HEK293 (cell line): ENCODE measurements at regions not wholly inside any gene's neighbourhood (a gene's known extent, or its start where the extent isn't known, plus 50 kb on each side); places are given as distances from the start of the nearest gene placed in this dataset.

ENCODE experiments used
- CTCF ChIA-PET: fragments of 350-600 bp; formaldehyde crosslinking; extraction: SDS; loops from one replicate; lab custom pipeline; 2021; ENCODE audit warnings: antibody characterized with exemption; lab: Yijun Ruan, JAX
- POLR2A ChIA-PET: fragments of 300-600 bp; formaldehyde crosslinking; extraction: SDS; loops from one replicate; lab custom pipeline; 2020; ENCODE audit warnings: antibody characterized with exemption, inconsistent platforms; lab: Yijun Ruan, JAX
- H3K27ac ChIP-seq: fragments of 200-500 bp; sonication (Bioruptor generic); 2 replicates; pipeline ENCODE4 v1.5.1; 2014; ENCODE audit warnings: low read depth, low read length, control low read depth, inconsistent platforms; ENCODE audit errors: extremely low read depth
- H3K36me3 ChIP-seq, 2 experiments: fragments of 200-500 bp in 1 of 2; sonication (Bioruptor generic) in 1 of 2; 1 replicate in 1 of 2; 2 replicates in 1 of 2; pipeline ENCODE4 v1.5.1; 2014 to 2017; ENCODE audit warnings: inconsistent platforms in 2 of 2, low read length in 2 of 2; ENCODE audit not compliant: control insufficient read depth in 2 of 2, insufficient read depth in 1 of 2
- H3K4me1 ChIP-seq: fragments of 200-500 bp; sonication (Bioruptor generic); 2 replicates; pipeline ENCODE4 v1.5.1; 2014; ENCODE audit warnings: mild to moderate bottlenecking, low read length, inconsistent platforms; ENCODE audit not compliant: control insufficient read depth, insufficient read depth
- H3K4me3 ChIP-seq: 2 replicates; pipeline ENCODE4 v1.5.1; 2011; ENCODE audit warnings: low read depth, mild to moderate bottlenecking, control low read depth, low read length, moderate library complexity
- H3K9me3 ChIP-seq: fragments of 200-500 bp; sonication (Bioruptor generic); 2 replicates; pipeline ENCODE4 v1.5.1; 2014; ENCODE audit warnings: low read depth, low read length, inconsistent platforms; ENCODE audit not compliant: control insufficient read depth, insufficient read depth
- BCL11A ChIP-seq: fragments of 450-650 bp; formaldehyde crosslinking; IDR thresholded peaks from 2 replicates; pipeline ENCODE4 v1.5.1; 2016; ENCODE audit warnings: low read depth, missing biosample characterization, missing genetic modification characterization
- BCL6B ChIP-seq: fragments of 450-650 bp; formaldehyde crosslinking; IDR thresholded peaks from 2 replicates; pipeline ENCODE4 v1.5.1; 2017; ENCODE audit warnings: missing biosample characterization, missing genetic modification characterization
- IKZF3 ChIP-seq: fragments of 450-650 bp; IDR thresholded peaks from 2 replicates; pipeline ENCODE4 v1.5.0; 2018; ENCODE audit warnings: missing biosample characterization, mild to moderate bottlenecking, missing genetic modification characterization, moderate library complexity
- REST ChIP-seq: fragments of 450-650 bp; formaldehyde crosslinking; IDR thresholded peaks from 2 replicates; pipeline ENCODE4 v1.5.1; 2016; ENCODE audit warnings: missing biosample characterization, missing genetic modification characterization
- SALL2 ChIP-seq: fragments of 450-650 bp; formaldehyde crosslinking; IDR thresholded peaks from 2 replicates; pipeline ENCODE4 v1.5.0; 2017; ENCODE audit warnings: missing biosample characterization, mild to moderate bottlenecking, missing genetic modification characterization, borderline replicate concordance
- SETDB1 ChIP-seq: IDR thresholded peaks from one replicate; pipeline ENCODE4 v1.6.1; 2017; ENCODE audit warnings: mild to moderate bottlenecking, low read length, moderate library complexity, mixed read lengths; ENCODE audit not compliant: insufficient read length
- ZBTB26 ChIP-seq: fragments of 450-650 bp; formaldehyde crosslinking; optimal IDR thresholded peaks from 2 replicates; pipeline ENCODE3; 2016; ENCODE audit warnings: missing biosample characterization, mild to moderate bottlenecking, missing genetic modification characterization
- ZBTB7A ChIP-seq: fragments of 450-650 bp; formaldehyde crosslinking; IDR thresholded peaks from 2 replicates; pipeline ENCODE4 v1.5.1; 2016; ENCODE audit warnings: low read depth, missing biosample characterization, missing genetic modification characterization
- ZFP41 ChIP-seq: fragments of 450-650 bp; formaldehyde crosslinking; IDR thresholded peaks from 2 replicates; pipeline ENCODE4 v1.5.1; 2016; ENCODE audit warnings: missing biosample characterization, missing genetic modification characterization, borderline replicate concordance
- ZNF19 ChIP-seq: fragments of 450-650 bp; formaldehyde crosslinking; IDR thresholded peaks from 2 replicates; pipeline ENCODE4; 2016; ENCODE audit warnings: missing biosample characterization, missing genetic modification characterization, low read depth
- ZNF239 ChIP-seq: fragments of 450-650 bp; formaldehyde crosslinking; IDR thresholded peaks from 2 replicates; pipeline ENCODE4 v1.5.1; 2016; ENCODE audit warnings: missing biosample characterization, missing genetic modification characterization
- ZNF354C ChIP-seq: fragments of 450-650 bp; formaldehyde crosslinking; IDR thresholded peaks from 2 replicates; pipeline ENCODE4 v1.5.1; 2016; ENCODE audit warnings: missing biosample characterization, missing genetic modification characterization, low read depth, borderline replicate concordance
- ZNF426 ChIP-seq: fragments of 450-650 bp; formaldehyde crosslinking; IDR thresholded peaks from 2 replicates; pipeline ENCODE4 v1.5.1; 2017; ENCODE audit warnings: missing biosample characterization, missing genetic modification characterization, mild to moderate bottlenecking, inconsistent platforms, moderate library complexity
- ZNF473 ChIP-seq: fragments of 450-650 bp; formaldehyde crosslinking; IDR thresholded peaks from 2 replicates; pipeline ENCODE4 v1.5.1; 2017; ENCODE audit warnings: missing biosample characterization, missing genetic modification characterization
- ZNF501 ChIP-seq: fragments of 450-650 bp; formaldehyde crosslinking; IDR thresholded peaks from 2 replicates; pipeline ENCODE4 v1.5.1; 2016; ENCODE audit warnings: missing biosample characterization, missing genetic modification characterization
- ZNF530 ChIP-seq: fragments of 450-650 bp; formaldehyde crosslinking; IDR thresholded peaks from 2 replicates; pipeline ENCODE4 v1.5.1; 2016; ENCODE audit warnings: low read depth, missing biosample characterization, missing genetic modification characterization
- ZNF548 ChIP-seq: fragments of 450-650 bp; formaldehyde crosslinking; IDR thresholded peaks from 2 replicates; pipeline ENCODE4 v1.5.1; 2016; ENCODE audit warnings: missing biosample characterization, missing genetic modification characterization
- ZNF626 ChIP-seq: fragments of 450-650 bp; sonication (Bioruptor Pico); formaldehyde crosslinking; IDR thresholded peaks from 2 replicates; pipeline ENCODE4 v1.5.1; 2018; ENCODE audit warnings: missing biosample characterization, missing genetic modification characterization, inconsistent platforms
- ZNF645 ChIP-seq: fragments of 450-650 bp; formaldehyde crosslinking; IDR thresholded peaks from 2 replicates; pipeline ENCODE4; 2016; ENCODE audit warnings: missing biosample characterization, missing genetic modification characterization
- ZNF670 ChIP-seq: fragments of 450-650 bp; formaldehyde crosslinking; IDR thresholded peaks from 2 replicates; pipeline ENCODE4 v1.5.1; 2016; ENCODE audit warnings: missing biosample characterization, missing genetic modification characterization, low read depth
- ZNF701 ChIP-seq: fragments of 450-650 bp; formaldehyde crosslinking; IDR thresholded peaks from 2 replicates; pipeline ENCODE4 v1.5.1; 2016; ENCODE audit warnings: missing biosample characterization, missing genetic modification characterization
- ZNF707 ChIP-seq: fragments of 450-650 bp; formaldehyde crosslinking; IDR thresholded peaks from 2 replicates; pipeline ENCODE4 v1.5.1; 2016; ENCODE audit warnings: missing biosample characterization, missing genetic modification characterization
- ZSCAN18 ChIP-seq: fragments of 450-650 bp; formaldehyde crosslinking; IDR thresholded peaks from 2 replicates; pipeline ENCODE4 v1.5.1; 2016; ENCODE audit warnings: missing biosample characterization, missing genetic modification characterization

- H3K9me3 ChIP-seq, result no peaks in the 10 kb centered on the region
- peaks cover 2% of the 10 kb centered on the region; the same call in 1 of the 2 replicates for H3K4me1 ChIP-seq
- no peak overlapping the region for H3K27ac ChIP-seq
- TF ChIP-seq ZFP41 (no peak), ZNF645 (tag by site-specific recombination) (no peak), ZNF354C (tag by site-specific recombination) (no peak), ZNF239 (tag by site-specific recombination) (no peak), ZNF701 (tag by site-specific recombination) (no peak), REST (tag by site-specific recombination) (no peak), ZBTB26 (no peak), ZBTB7A (tag by site-specific recombination) (no peak), ZSCAN18 (no peak), ZNF707 (tag by site-specific recombination) (no peak), ZNF626 (tag by site-specific recombination) (no peak), ZNF473 (tag by site-specific recombination) (no peak), BCL6B (tag by site-specific recombination) (no peak), ZNF501 (no peak), ZNF426 (no peak)
- CTCF ChIA-PET, result no interaction called here
- no peak overlapping the region for H3K4me3 ChIP-seq
- POLR2A ChIA-PET, result no interaction called here
- H3K36me3 ChIP-seq, result no peaks in the 10 kb centered on the region
These were observed 260.8 kb upstream of the MKI67 start for GRCh38 chr10:128386816-128387604.

GRCh38 chr10:128390596-128390995 lies 264.4 kb upstream of the MKI67 start:
- no peak for TF ChIP-seq IKZF3 (tag by site-specific recombination)
- no peak for TF ChIP-seq SALL2 (tag by site-specific recombination)
- no peak for TF ChIP-seq ZNF19
- TF ChIP-seq ZNF670 (tag by site-specific recombination), result no peak
- TF ChIP-seq ZNF548 (tag by site-specific recombination), result no peak
- TF ChIP-seq ZNF530, result no peak
- no peak for TF ChIP-seq SETDB1
- TF ChIP-seq BCL11A (tag by site-specific recombination), result no peak
- TF ChIP-seq, all 188 proteins: peak for 0
- Histone ChIP-seq H3K4me3 (no peak overlapping the region), H3K4me1 (peaks cover 2% of the 10 kb centered on the region; the same call in 1 of the 2 replicates), H3K36me3 (no peaks in the 10 kb centered on the region), H3K27ac (no peak overlapping the region), H3K9me3 (no peaks in the 10 kb centered on the region)
- ChIA-PET POLR2A (no interaction called here), CTCF (interaction anchor here (1.0 kb wide), 1 partner anchor 179 kb away, joined by 3 read pairs; no protein-coding TSS in a partner anchor)
